ENCODE measurements at regions not wholly inside any gene's neighbourhood (a gene's known extent, or its start where the extent isn't known, plus 50 kb on each side); places are given as distances from the start of the nearest gene placed in this dataset.

- TF ChIP-seq NFRKB (IDR thresholded peaks at IDR 0.05) (no peak), BHLHE40 (IDR thresholded peaks at IDR 0.05; ENCODE audit: borderline replicate concordance) (no peak), ELF4 (IDR thresholded peaks at IDR 0.05) (no peak), SP1 (IDR thresholded peaks at IDR 0.05) (no peak)
Measured at GRCh38 chr4:72984351-72984750, 85.2 kb downstream of the COX18 start.
